PC-9 (cell line): ENCODE measurements at regions not wholly inside any gene's neighbourhood (a gene's known extent, or its start where the extent isn't known, plus 50 kb on each side); places are given as distances from the start of the nearest gene placed in this dataset.

ENCODE experiments used
- EZH2 ChIP-seq: fragments of 200-600 bp; sonication (generic); IDR thresholded peaks from 2 replicates; pipeline ENCODE4 v1.8.0; 2017; ENCODE audit warnings: antibody characterized with exemption, low read depth
- TF ChIP-seq, protein P1 (sequence below): fragments of 200-600 bp; sonication (generic); conservative IDR thresholded peaks from 2 replicates; pipeline ENCODE4 v1.6.1; 2017; ENCODE audit warnings: mixed run types, antibody characterized with exemption, mild to moderate bottlenecking, moderate library complexity

GRCh38 chr1:163785868-163786405 is 464.2 kb downstream of the NUF2 start:
- TF ChIP-seq, protein P1, sequence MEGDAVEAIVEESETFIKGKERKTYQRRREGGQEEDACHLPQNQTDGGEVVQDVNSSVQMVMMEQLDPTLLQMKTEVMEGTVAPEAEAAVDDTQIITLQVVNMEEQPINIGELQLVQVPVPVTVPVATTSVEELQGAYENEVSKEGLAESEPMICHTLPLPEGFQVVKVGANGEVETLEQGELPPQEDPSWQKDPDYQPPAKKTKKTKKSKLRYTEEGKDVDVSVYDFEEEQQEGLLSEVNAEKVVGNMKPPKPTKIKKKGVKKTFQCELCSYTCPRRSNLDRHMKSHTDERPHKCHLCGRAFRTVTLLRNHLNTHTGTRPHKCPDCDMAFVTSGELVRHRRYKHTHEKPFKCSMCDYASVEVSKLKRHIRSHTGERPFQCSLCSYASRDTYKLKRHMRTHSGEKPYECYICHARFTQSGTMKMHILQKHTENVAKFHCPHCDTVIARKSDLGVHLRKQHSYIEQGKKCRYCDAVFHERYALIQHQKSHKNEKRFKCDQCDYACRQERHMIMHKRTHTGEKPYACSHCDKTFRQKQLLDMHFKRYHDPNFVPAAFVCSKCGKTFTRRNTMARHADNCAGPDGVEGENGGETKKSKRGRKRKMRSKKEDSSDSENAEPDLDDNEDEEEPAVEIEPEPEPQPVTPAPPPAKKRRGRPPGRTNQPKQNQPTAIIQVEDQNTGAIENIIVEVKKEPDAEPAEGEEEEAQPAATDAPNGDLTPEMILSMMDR, result no peak
- TF ChIP-seq EZH2, result no peak
